ENCODE measurements at regions not wholly inside any gene's neighbourhood (a gene's known extent, or its start where the extent isn't known, plus 50 kb on each side); places are given as distances from the start of the nearest gene placed in this dataset.

GRCh38 chr9:25975667-25976066 is 297.4 kb upstream of the TUSC1 start:
- TF ChIP-seq CTCF (IDR thresholded peaks at IDR 0.05; ENCODE audit: low read depth, low read length, poor library complexity, severe bottlenecking) (no peak), EZH2phosphoT487 (IDR thresholded peaks at IDR 0.05; ENCODE audit: borderline replicate concordance, low read length) (no peak)
